GM18858 (cell line): ENCODE measurements at regions not wholly inside any gene's neighbourhood (a gene's known extent, or its start where the extent isn't known, plus 50 kb on each side); places are given as distances from the start of the nearest gene placed in this dataset.

Experiments used
- ATAC-seq: cut with Tn5 transposase; IDR thresholded peaks from one replicate; pipeline ENCODE4 v1.9.1; 2021; ENCODE audit not compliant: unreplicated experiment

DNA sequence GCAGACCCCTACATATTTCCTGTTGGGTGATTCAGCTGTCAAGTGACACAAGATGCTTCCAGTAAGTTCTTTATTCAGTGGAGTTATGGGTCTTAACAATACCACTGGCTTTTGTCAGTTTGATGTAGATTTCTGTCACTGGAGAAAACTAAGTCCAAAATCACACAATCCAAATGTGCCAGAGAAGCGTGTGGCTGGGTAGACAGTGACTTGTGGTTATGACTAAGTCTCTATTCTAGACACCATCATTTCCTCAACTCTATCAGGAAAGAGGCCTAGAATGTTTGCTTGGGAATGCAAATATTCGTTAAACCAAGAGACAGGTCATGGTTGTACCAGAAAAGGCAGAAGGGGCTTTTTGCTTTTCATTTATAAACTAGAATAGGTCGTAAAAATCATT, 54.4 kb upstream of the HS3ST1 start:
- ATAC-seq, result no peak

DNA sequence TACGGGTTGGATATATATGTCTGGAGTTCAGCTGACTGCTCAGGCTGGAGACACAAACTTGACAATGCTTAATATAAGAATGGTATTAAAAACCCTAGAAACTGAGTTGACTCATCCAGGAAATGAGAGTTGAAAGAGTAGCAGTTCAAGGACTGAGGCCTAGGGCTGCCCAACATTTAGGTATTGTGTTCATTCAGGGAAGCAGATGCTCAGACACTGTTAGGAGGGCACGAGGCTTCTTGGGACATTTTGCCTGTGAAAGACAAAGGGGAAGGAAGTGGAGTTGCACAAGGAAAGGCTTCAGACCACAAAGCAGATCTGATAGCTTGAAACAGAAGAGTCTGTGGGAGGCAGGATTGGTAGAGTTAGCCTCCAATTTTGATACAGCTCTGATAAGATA, 52.0 kb upstream of the HS3ST1 start:
- ATAC-seq, result peak; percentile 76
